Keratinocyte (primary cell): ENCODE measurements at regions not wholly inside any gene's neighbourhood (a gene's known extent, or its start where the extent isn't known, plus 50 kb on each side); places are given as distances from the start of the nearest gene placed in this dataset.
"Not testable (repeated sequence)": the region's sequence is repeated elsewhere in the genome, so short reads cannot be mapped to it uniquely, and the experiment has no call there.

Source experiments
- EZH2 ChIP-seq: IDR thresholded peaks from one replicate; pipeline ENCODE4 v1.6.1; 2012; ENCODE audit warnings: inconsistent platforms, mild to moderate bottlenecking, low read length, moderate library complexity
- TF ChIP-seq, protein P1 (sequence below), 3 experiments: IDR thresholded peaks in 1 of 3; conservative IDR thresholded peaks in 1 of 3; optimal IDR thresholded peaks in 1 of 3; 2 replicates in 2 of 3; 3 replicates in 1 of 3; pipeline versions ENCODE3 to v1.5.1; 2011; ENCODE audit warnings: low read length in 3 of 3, mild to moderate bottlenecking in 3 of 3, moderate library complexity in 2 of 3, control low read depth in 1 of 3, inconsistent platforms in 1 of 3; ENCODE audit not compliant: insufficient read depth in 2 of 3; ENCODE audit errors: extremely low read depth in 1 of 3

DNA sequence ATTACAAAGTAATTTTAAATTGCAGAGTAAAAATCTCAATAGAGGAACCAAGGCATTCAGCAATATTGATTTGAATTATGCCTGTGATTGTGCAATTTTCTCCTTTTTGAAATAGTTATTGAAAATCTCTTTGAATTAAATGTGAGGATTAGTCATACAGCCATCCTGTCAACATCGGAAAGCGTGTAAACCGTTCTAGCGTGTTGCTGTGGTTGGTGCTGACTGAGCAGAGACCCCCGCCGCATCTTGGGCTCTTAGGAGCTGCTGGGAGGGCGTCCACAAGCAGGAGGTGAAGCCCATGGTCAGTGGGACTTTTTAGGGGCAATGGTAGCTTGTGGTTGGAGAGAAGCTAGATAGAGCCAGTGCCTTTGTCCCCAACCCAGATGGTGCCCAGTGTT lies 61.6 kb upstream of the MUC20 start:
- TF ChIP-seq, protein P1, sequence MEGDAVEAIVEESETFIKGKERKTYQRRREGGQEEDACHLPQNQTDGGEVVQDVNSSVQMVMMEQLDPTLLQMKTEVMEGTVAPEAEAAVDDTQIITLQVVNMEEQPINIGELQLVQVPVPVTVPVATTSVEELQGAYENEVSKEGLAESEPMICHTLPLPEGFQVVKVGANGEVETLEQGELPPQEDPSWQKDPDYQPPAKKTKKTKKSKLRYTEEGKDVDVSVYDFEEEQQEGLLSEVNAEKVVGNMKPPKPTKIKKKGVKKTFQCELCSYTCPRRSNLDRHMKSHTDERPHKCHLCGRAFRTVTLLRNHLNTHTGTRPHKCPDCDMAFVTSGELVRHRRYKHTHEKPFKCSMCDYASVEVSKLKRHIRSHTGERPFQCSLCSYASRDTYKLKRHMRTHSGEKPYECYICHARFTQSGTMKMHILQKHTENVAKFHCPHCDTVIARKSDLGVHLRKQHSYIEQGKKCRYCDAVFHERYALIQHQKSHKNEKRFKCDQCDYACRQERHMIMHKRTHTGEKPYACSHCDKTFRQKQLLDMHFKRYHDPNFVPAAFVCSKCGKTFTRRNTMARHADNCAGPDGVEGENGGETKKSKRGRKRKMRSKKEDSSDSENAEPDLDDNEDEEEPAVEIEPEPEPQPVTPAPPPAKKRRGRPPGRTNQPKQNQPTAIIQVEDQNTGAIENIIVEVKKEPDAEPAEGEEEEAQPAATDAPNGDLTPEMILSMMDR (optimal IDR thresholded peaks at IDR 0.05 in 1 of 3, IDR thresholded peaks at IDR 0.05 in 1 of 3, conservative IDR thresholded peaks at IDR 0.05 in 1 of 3; ENCODE audit: extremely low read depth in 1 of 3, insufficient read depth in 2 of 3, low read length in 3 of 3), result not testable (repeated sequence)
- not testable (repeated sequence) for TF ChIP-seq EZH2
